Endodermal cell (in vitro differentiated cells): ENCODE measurements at regions not wholly inside any gene's neighbourhood (a gene's known extent, or its start where the extent isn't known, plus 50 kb on each side); places are given as distances from the start of the nearest gene placed in this dataset.

ENCODE experiments used
- DNase-seq: peaks from one replicate; pipeline ENCODE4 v3.0.0-alpha.2; 2017
- H3K27ac ChIP-seq: 2 replicates; pipeline ENCODE4 v1.5.1; 2013; ENCODE audit warnings: mild to moderate bottlenecking, low read depth, low read length, moderate library complexity
- H3K27me3 ChIP-seq: 2 replicates; pipeline ENCODE4 v1.6.1; 2013; ENCODE audit warnings: mild to moderate bottlenecking, low read length, moderate library complexity; ENCODE audit not compliant: insufficient read depth, control insufficient read depth, poor library complexity, severe bottlenecking
- H3K36me3 ChIP-seq: 2 replicates; pipeline ENCODE4 v1.7.0; 2013; ENCODE audit warnings: mild to moderate bottlenecking, low read length, moderate library complexity; ENCODE audit not compliant: control insufficient read depth, insufficient read depth
- H3K4me1 ChIP-seq: one replicate; pipeline ENCODE4 v1.7.0; 2013; ENCODE audit warnings: low read length; ENCODE audit not compliant: control insufficient read depth, insufficient read depth
- H3K4me3 ChIP-seq: 2 replicates; pipeline ENCODE4 v1.5.1; 2013; ENCODE audit warnings: mild to moderate bottlenecking, low read length, moderate library complexity
- H3K9ac ChIP-seq: 2 replicates; pipeline ENCODE4 v1.6.1; 2013; ENCODE audit warnings: mild to moderate bottlenecking, low read length, moderate library complexity; ENCODE audit not compliant: poor library complexity, severe bottlenecking; ENCODE audit errors: extremely low read depth
- H3K9me3 ChIP-seq: 2 replicates; pipeline ENCODE4 v1.6.1; 2013; ENCODE audit warnings: mild to moderate bottlenecking, low read length, moderate library complexity; ENCODE audit not compliant: control insufficient read depth
- H3K27ac Mint-ChIP-seq: 2 replicates; pipeline ENCODE4 v1.8.0; 2020; ENCODE audit warnings: mixed read lengths
- H3K27me3 Mint-ChIP-seq: 2 replicates; pipeline ENCODE4 v1.8.0; 2021; ENCODE audit warnings: mild to moderate bottlenecking, mixed read lengths; ENCODE audit not compliant: insufficient read depth
- H3K36me3 Mint-ChIP-seq: 2 replicates; pipeline ENCODE4 v1.8.0; 2020; ENCODE audit warnings: low read depth, mixed read lengths
- H3K4me1 Mint-ChIP-seq: 2 replicates; pipeline ENCODE4 v1.8.0; 2020; ENCODE audit warnings: mixed read lengths
- H3K4me3 Mint-ChIP-seq: 2 replicates; pipeline ENCODE4 v1.8.0; 2020; ENCODE audit warnings: mild to moderate bottlenecking, moderate library complexity, mixed read lengths
- H3K9me3 Mint-ChIP-seq: 2 replicates; pipeline ENCODE4 v1.8.0; 2020; ENCODE audit warnings: mild to moderate bottlenecking, mixed read lengths
- CTCF ChIP-seq: fragments of 200-600 bp; sonication (generic); conservative IDR thresholded peaks from 2 replicates; pipeline ENCODE4 v1.5.0; 2021; ENCODE audit warnings: antibody characterized with exemption, mild to moderate bottlenecking
- WGBS, 2 experiments: methylation state at CpG; one replicate each; pipeline versions ENCODE4 v1.1.5 to v1.1.7; 2013; ENCODE audit warnings: missing lambda C conversion rate in 2 of 2, mixed read lengths in 1 of 2; ENCODE audit not compliant: insufficient coverage in 1 of 2, insufficient read length in 1 of 2; 5-methylcytosine and 5-hydroxymethylcytosine counted together

GRCh38 chr13:67735651-67736050, 505.5 kb upstream of the PCDH9 start:
- H3K4me1 Mint-ChIP-seq = peaks cover 10% of the 10 kb centered on the region
- 92% methylated on average over 1 of the region's 1 CpG; no CpG with 5 or more reads in 1 of the 2 experiments for WGBS, 2 experiments
- TF ChIP-seq CTCF = no peak

GRCh38 chr13:67726979-67727378, 496.8 kb upstream of the PCDH9 start:
- no peaks in the 10 kb centered on the region for H3K4me1 ChIP-seq
- no peak overlapping the region for H3K27ac ChIP-seq
- no peaks in the 10 kb centered on the region for H3K4me1 Mint-ChIP-seq
- no peaks in the 10 kb centered on the region for H3K36me3 ChIP-seq
- peaks cover 20% of the 10 kb centered on the region for H3K9me3 ChIP-seq
- peaks cover 28% of the 10 kb centered on the region for H3K9me3 Mint-ChIP-seq
- no peak overlapping the region for H3K27ac Mint-ChIP-seq
- H3K36me3 Mint-ChIP-seq = peaks cover 10% of the 10 kb centered on the region
- H3K4me3 ChIP-seq = no peak overlapping the region
- H3K27me3 Mint-ChIP-seq = no peaks in the 10 kb centered on the region
- no peak for DNase-seq
- no peak overlapping the region for H3K9ac ChIP-seq
- 83 to 90% methylated on average over 1 to 3 of the region's 3 CpGs for WGBS, 2 experiments
- H3K27me3 ChIP-seq = no peaks in the 10 kb centered on the region
- peak; percentile 34 for TF ChIP-seq CTCF
- H3K4me3 Mint-ChIP-seq = no peak overlapping the region

More at GRCh38 chr13:67735651-67736050, 505.5 kb upstream of the PCDH9 start:
- no peak for DNase-seq
- Histone ChIP-seq H3K36me3 (no peaks in the 10 kb centered on the region), H3K9ac (no peak overlapping the region), H3K9me3 (no peaks in the 10 kb centered on the region), H3K4me3 (no peak overlapping the region), H3K27ac (no peak overlapping the region), H3K4me1 (no peaks in the 10 kb centered on the region), H3K27me3 (no peaks in the 10 kb centered on the region)
- Mint-ChIP-seq H3K27me3 (peaks cover 5% of the 10 kb centered on the region), H3K27ac (no peak overlapping the region), H3K36me3 (no peaks in the 10 kb centered on the region), H3K4me3 (no peak overlapping the region), H3K9me3 (no peaks in the 10 kb centered on the region)

- Histone ChIP-seq H3K27ac (no peak overlapping the region), H3K9ac (no peak overlapping the region), H3K4me3 (no peak overlapping the region), H3K9me3 (peaks cover 20% of the 10 kb centered on the region), H3K36me3 (no peaks in the 10 kb centered on the region), H3K27me3 (no peaks in the 10 kb centered on the region), H3K4me1 (no peaks in the 10 kb centered on the region)
- peaks cover 10% of the 10 kb centered on the region for H3K36me3 Mint-ChIP-seq
- no peak for DNase-seq
- WGBS, 2 experiments = 100% methylated on average over 1 of the region's 2 CpGs; no CpG with 5 or more reads in 1 of the 2 experiments
- peaks cover 28% of the 10 kb centered on the region for H3K9me3 Mint-ChIP-seq
- H3K4me3 Mint-ChIP-seq = no peak overlapping the region
- no peaks in the 10 kb centered on the region for H3K27me3 Mint-ChIP-seq
- no peak for TF ChIP-seq CTCF
- H3K27ac Mint-ChIP-seq = no peak overlapping the region
- no peaks in the 10 kb centered on the region for H3K4me1 Mint-ChIP-seq
Measured at GRCh38 chr13:67725999-67726398, 495.9 kb upstream of the PCDH9 start.
